KBM-7 (cell line): ENCODE measurements at regions not wholly inside any gene's neighbourhood (a gene's known extent, or its start where the extent isn't known, plus 50 kb on each side); places are given as distances from the start of the nearest gene placed in this dataset.

Experiments
- DNase-seq: peaks from one replicate; pipeline ENCODE4 v3.0.0-alpha.2; 2015
- in situ Hi-C: fragments of 300-500 bp; cut with MboI; formaldehyde crosslinking; loops from 2 replicates; pipeline ENCODE4 v1.14.3; 2020; ENCODE audit warnings: low sequenced_read_pairs, low pct_unique_long_range_greater_than_20kb, mixed read lengths

DNA sequence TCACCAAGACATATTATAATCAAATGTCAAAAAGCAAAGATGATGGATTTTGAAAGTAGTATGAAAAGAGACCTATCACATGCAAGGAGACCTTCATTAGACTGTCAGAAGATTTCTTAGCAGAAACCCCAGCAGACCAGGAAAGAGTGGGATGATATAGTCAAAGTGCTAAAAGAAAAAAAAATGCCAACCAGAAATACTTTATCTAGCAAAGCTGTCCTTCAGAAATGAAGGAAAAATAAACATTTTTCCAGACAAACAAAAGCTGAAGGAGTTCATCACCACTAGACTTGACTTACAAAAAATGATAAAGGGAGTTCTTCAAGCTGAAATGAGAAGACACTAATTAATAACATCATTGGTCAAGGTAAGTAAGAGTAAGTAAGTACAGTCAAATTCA lies 251.2 kb upstream of the SASH1 start:
- in situ Hi-C loops = no loop called here
- no peak for DNase-seq

DNA sequence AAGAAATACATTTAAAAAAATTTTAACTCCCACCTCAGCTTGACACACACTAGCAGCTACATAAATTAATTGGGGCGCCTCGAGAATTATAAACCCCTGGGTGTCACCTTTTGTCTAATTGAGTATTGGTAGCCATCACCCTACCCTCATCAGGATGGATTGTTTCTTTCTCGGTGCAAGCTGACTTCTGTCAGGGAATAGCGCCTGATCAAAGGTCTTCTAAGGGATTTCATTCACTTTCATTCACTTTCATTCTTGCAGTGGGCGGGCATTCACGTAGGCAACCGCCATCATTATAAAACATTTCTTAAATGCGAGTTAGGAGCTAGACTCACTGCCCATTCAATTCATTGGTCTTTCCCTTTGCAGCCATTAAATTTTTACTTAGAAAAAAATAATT lies 239.2 kb upstream of the SASH1 start:
- in situ Hi-C loops = no loop called here
- no peak for DNase-seq

GRCh38 chr6:148104131-148104530 lies 238.5 kb upstream of the SASH1 start:
- no peak for DNase-seq
- in situ Hi-C loops = no loop called here

GRCh38 chr6:148105695-148106094 lies 236.9 kb upstream of the SASH1 start:
- in situ Hi-C loops = no loop called here
- no peak for DNase-seq

DNA sequence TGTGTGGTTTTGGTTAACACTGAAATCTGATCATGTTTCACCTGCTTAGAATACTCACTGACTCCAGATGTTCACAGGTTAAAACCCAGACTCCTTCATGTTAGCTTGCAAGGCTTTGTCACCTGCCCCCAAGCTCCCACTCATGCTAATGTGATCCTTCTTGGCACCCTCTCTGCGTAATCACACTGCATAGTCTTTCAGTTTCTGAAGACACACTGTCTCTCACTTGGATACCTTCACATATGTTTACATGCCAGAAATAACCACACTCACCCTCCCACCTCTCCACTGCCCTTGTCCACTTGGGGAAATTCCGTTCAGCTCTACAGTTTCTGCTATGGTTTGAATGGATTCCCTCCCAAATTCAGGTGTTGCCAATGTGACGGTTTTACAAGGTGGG lies 234.7 kb upstream of the SASH1 start:
- in situ Hi-C loops = no loop called here
- no peak for DNase-seq

DNA sequence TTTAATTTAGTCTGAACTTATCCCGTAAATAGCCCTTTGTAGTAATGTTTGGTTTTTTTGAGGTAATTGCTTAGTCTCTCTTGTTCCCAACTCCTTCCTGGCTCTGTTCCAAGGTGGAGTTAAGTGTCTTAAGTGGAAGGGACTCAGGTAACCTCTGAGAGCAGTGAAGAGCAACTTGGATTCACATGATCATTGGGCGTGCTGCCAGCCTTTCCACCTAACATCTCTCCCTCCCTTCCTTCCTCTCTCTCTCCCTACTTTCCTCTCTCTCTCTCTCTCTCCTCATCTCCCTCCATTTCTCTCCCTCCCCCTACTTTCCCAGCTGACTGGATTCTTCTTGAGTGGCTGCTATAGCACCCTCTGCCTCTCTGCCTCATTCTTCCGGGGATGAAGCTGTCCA lies 232.9 kb upstream of the SASH1 start:
- DNase-seq = no peak
- in situ Hi-C loops = no loop called here

DNA sequence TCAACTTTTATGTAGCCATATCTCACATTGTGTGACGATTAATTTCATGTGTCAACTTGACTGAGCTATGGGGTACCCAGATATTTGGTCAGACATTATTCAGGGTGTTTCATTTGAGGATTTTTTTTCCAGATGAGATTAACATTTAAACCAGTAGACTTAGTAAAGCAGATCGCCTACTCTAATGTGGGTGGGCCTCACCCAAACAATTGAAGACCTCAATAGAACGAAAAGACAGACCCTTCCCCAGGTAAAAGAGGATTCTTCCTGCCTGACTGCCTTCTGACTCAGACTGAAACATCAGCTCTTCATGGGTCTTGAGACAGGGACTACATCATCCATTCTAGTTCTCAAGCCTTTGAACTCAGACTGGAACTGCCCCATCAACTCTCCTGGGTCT lies 231.7 kb upstream of the SASH1 start:
- in situ Hi-C loops = no loop called here
- no peak for DNase-seq

DNA sequence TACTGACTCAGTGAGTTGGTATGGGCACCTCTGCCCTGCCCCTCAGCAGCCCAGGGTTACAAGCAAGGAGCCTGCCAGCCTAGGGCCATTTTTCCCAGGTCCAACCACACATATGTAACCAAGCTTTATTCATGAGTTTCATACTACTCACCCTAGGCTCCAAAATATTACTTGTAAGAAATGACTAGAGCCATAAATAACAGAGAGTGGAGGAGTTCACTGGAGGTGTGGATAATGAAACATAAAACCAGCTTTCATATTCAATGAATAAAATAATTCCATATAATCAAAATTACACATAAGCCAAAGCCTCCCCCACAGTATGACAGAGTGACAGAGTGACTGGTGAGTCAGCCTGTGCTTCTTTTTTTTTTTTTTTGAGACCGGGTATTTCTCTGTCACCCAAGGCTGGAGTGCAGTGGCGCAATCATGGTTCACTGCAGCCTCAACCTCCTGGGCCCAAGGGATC lies 229.8 kb upstream of the SASH1 start:
- in situ Hi-C loops = no loop called here
- DNase-seq = no peak

- no peak for DNase-seq
- in situ Hi-C loops = no loop called here
Observed at GRCh38 chr6:148116001-148116400, 226.6 kb upstream of the SASH1 start.

- in situ Hi-C loops = no loop called here
- DNase-seq = no peak
Observed at GRCh38 chr6:148118244-148118643, 224.4 kb upstream of the SASH1 start.

DNA sequence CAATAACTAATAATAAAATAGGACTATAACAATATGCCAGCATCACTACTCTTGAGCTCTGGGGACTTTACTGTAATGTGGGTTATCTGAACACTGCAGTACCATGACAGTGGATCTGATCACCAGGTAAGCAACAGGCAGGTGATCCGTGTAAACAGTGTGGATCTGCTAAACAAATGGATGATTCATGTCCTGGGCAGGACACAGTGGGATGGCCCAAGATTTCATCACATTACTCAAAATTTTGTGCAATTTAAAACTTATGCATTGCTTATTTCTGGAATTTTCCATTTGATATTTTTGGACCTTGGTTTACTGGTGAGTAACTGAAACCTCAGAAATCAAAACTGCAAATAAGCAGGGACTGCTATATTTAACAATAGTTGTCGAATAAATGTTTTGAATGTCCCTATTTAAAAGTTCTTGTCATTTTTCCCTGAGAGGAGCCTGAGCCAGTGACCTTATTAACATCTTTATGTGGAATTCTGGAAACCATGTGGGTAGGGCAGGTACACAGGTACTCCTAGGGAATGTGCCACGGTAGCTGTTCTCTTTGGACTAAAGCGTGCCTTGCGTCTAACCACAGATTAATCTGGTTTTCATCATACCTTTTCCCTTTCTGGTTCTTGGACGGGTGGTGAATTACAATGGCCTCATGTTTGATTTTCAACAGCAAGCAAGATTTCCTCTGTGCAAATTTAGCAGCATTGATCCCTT lies 214.5 kb upstream of the SASH1 start:
- DNase-seq = no peak
- in situ Hi-C loops = no loop called here

DNA sequence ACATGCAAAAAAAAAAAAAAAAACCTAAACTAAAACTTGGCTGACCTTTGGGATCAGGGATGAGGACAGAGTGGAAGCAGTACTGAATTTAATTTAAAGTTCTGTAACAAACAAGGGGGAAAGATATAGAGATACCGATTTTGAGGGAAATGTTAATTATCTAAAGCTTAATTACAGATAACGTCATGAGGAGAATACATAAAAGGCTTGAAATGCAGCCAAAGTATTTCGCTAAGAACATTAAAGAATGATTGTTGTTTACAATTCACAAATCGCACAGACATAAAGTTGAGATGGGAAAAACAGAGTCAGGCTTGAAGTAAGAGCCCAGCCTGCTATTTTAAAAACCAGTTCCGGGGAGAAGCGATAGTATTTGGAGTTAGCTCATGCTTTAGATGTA lies 208.0 kb upstream of the SASH1 start:
- DNase-seq = no peak
- in situ Hi-C loops = no loop called here

DNA sequence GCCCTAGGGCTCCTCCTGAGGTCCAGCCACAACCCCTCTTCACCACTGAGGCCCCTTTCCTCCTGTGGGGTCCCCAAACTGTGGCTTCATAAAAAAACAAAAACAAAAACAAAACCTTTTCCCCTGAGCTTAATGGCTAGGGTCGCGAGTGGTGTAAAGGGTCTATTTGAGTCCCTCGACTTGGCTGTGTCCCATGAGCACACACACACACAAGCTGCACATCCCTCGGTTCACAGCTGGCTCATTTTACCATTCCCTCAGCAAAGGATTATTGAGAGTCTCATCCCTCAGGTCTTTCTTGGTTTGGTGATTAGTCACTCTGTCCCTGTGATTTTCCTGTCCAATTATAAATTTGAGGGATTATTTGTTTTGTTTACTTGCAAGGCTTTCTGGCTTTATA lies 206.1 kb upstream of the SASH1 start:
- in situ Hi-C loops = no loop called here

DNA sequence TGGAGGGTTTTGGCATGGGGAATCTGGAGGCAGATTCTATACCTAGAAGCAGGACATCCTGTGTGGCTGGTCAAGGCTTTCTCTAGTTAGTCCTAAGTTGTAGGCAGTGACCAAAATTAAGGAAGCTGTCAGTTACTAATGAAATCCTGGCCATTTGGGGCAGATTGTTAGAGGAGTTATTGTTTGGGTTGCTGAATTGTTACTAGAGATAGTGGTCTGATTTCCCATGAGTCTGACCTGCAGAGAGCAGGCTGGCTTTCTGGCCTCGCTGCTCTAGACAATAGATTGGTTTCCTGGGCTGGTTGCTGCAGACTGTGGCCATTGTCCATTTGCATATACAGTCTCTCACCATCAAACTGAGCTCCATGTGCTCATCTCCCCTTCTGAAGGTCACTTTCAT lies 205.0 kb upstream of the SASH1 start:
- DNase-seq = no peak
- in situ Hi-C loops = no loop called here

More for the DNA sequence above, 206.1 kb upstream of the SASH1 start:
- no peak for DNase-seq

GRCh38 chr6:148138573-148138972 lies 204.1 kb upstream of the SASH1 start:
- in situ Hi-C loops = no loop called here
- DNase-seq = no peak

GRCh38 chr6:148140772-148141557 lies 201.7 kb upstream of the SASH1 start:
- no peak for DNase-seq
- in situ Hi-C loops = no loop called here

- in situ Hi-C loops = no loop called here
- DNase-seq = no peak
Observed at GRCh38 chr6:148142821-148143220, 199.8 kb upstream of the SASH1 start.

DNA sequence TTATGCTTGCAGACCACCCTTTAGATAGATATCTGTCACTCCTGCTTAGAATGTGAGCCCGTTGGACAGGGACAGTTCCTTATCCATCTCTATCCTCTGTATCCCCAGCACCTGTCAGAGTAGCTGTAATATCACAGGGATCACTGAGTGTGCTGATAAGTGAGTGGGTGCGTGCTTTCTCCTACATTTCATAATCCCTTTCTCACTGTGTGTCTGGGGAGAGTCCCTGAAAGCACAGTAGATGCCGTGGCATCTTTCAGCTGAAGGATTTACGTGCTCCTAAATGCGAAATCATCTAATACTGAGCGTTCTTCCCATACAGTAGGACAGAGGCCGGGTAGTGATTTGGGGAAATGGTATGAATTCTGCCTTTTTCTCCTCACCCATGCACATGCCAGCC lies 198.9 kb upstream of the SASH1 start:
- in situ Hi-C loops = no loop called here
- no peak for DNase-seq

GRCh38 chr6:148144917-148145521 lies 197.6 kb upstream of the SASH1 start:
- in situ Hi-C loops = no loop called here

GRCh38 chr6:148146717-148147462 lies 195.7 kb upstream of the SASH1 start:
- DNase-seq = no peak
- in situ Hi-C loops = no loop called here

More at GRCh38 chr6:148144917-148145521, 197.6 kb upstream of the SASH1 start:
- peak; percentile 63 for DNase-seq
